NCI-H748 treated with DMSO at 0.1 percent for 48 hours (cell line): ENCODE measurements at regions not wholly inside any gene's neighbourhood (a gene's known extent, or its start where the extent isn't known, plus 50 kb on each side); places are given as distances from the start of the nearest gene placed in this dataset.
"Not testable (repeated sequence)": the region's sequence is repeated elsewhere in the genome, so short reads cannot be mapped to it uniquely, and the experiment has no call there.

Experiments used
- DNase-seq: peaks from one replicate; lab custom pipeline; 2025; lab: John Stamatoyannopoulos, UW

DNA sequence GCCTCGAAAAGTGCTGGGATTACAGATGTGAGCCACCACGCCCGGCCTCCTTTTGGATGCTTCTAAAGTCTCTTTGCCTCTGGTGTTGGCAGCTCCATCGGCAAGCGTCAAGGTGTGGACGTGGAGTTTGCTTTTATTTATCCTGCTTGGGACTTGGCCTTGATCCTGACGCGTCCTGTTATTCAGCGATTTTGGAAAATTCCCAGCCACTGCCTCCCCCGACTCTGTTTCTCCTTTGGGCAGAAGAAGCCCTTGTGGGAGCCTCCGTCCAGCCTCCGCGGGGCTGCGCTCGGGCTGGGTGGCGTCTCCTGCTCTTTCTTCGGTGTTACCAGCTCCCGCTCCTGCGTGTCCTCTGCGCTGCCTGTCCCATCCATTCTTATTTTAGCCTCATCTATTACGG lies 151.7 kb downstream of the TMEM121 start:
- not testable (repeated sequence) for DNase-seq

DNA sequence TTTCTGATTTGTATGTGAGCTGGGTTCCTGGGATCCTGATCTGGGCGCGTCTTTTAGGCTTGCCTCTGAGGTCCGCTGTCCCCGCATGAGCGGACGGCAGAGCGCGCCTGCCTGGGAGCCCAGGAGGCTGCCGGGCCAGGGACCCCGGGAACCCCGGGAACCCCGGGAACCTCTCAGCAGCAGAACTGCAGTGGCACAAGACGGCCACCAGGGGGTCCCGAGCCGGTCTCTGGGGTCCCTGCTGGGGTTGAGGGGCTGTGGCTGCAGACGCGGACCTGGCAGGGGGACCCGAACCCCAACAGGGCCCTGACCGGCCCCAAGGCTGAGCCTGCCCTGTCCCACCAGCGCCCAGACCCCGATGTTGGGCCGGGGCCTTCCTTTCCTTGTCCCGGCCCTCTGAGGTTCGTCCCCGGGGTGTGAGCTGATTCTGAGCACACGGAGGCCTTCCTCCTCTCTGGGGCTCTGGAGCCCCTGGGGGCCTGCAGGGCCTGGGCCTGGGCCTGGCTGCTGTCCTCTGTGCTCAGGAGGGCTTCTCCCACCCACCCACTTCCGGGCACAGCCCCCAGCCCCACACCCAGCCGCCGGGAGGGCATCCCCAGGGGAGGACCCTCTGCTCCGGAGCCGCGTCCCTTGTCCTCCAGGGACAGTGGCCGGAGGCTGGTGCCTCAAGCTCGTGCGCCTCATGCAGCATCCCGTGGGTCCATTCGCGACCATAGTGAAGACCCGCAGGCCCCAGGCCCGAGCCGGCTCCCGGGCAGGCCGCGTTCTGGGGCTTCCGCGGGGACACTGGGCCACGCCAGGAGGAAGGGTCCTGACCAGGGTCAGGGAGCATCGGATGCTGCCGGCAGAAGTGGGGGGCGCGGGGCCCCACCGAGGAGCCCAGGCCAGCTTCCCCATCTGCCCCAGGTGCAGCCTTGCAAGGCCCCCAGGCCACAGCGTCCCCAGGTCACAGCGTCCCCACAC lies 152.9 kb downstream of the TMEM121 start:
- not testable (repeated sequence) for DNase-seq

DNA sequence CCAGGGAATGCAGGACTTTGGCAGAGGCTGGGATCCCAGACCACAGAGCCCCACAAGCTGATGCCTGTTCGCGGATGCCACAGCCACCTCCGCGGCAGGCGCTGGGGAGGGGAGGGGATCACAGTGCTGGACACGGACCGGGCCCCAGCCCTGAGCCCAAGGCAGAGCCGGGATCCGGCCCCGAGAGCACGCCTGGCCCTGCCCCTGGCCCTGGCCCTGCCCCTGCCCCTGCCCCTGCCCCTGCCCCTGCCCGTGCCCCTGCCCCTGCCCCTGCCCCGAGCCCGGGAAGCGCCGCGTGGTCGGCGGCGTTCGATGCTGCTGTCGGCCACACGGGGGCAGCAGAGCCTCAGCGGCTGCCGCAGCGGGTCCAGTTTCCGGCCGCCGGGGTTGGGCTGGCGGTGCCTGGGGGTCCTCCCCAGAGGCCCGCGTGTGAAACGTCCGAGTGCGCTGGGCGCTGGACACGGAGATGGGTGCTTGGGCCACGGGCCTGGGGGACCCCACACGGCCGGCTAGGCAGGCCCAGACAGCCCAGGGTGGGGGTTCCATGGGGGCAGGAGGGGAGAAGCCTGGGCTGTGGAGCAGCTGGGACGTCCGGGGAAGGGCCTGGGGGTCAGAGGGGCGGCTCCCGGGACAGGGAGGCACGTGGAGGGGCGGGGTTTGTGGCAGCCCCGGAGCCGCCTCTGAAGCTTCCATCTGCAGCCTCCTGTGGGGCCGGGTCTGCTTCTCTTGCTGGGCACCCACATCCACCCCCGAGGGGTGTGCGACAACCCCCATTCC lies 153.8 kb downstream of the TMEM121 start:
- not testable (repeated sequence) for DNase-seq

DNA sequence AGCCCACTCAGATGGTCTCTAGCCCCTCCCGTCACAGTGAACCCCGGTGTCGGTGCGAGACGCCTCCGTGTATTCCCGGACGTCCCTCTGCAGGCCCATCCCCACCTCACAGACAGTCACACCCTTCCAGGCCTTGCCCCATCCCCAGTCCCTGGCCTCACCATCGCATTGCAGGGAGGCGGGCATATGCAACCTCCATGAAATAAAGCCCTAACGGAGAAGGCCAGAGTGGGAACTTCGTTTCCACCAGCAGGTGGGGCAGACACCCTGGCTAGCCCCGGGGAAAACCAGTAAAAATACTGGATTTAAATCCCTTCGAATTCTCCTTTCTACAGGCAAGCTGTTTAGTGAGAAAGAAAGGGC lies 154.3 kb downstream of the TMEM121 start:
- DNase-seq = not testable (repeated sequence)

DNA sequence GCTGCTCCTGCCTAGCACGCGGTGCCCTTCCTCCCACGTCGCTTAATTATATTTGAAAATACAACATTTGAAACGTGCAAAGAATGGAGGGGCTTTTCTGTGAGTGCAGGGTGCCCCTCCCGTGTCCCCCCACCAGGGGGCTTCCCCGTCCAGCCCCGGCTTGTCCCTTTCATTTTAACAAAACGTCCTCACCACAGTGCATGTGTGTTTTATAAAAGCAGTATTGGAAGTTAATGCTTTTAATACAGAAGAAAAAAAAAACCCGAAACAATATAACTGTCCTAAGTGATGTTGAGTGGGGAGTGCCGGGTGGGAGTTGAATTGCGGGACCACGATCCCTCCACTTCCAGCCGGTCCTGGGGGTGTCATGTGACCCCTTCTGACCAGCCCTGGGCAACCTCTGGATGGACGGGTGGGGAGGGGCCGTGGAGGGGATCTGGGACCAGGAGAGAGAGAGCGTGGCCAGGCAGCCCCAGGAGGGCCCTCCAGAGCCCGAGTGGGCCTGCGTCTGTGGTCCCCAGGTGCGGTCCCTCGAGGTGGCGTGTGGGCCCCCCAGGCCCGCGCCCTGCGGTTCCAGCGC lies 155.3 kb downstream of the TMEM121 start:
- DNase-seq = not testable (repeated sequence)

DNA sequence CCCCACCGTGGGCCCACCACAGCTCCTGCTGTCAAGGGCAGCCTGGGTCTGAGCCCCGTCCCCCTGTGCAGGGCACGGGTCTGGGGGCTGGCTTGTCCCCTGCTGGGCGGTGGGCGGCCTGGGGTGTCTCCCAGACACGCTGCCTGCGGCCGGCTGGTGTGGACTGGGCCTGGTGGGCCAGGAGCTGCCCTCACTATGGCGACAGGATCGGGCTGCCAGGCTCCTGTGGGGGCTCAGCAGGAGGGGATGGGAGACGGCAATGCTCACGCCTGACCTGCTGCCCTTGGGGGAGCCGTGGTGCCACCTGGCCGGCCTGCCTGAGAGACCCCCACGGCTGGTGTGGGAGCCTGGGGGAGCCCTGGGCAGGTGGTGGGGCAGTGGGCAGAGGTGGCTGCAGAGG lies 156.1 kb downstream of the TMEM121 start:
- DNase-seq = not testable (repeated sequence)

DNA sequence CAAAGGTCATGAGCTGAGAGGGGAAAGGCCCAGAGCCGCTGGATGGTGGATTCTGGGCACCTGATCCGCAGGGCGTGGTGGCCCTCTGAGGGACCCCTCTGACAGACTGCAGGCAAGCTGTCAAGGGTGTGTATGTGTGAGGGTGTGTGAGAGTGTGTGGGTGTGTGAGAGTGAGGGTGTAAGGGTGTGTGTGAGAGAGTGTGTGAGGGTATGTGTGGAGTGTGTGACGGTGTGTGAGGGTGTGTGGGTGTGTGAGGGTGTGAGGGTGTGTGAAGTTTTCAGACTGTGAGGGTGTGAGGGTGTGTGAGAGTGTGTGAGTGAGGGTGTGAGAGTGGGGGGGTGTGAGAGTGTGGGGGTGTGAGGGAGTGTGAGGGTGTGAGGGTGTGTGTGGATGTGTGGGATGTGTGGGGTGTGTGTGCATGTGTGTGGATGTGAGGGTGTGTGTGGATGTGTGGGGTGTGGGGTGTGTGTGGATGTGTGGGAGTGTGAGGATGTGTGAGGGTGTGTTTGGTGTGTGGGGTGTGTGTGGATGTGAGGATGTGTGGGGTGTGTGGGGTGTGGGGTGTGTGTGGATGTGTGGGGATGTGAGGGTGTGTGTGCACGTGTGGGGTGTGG lies 156.7 kb downstream of the TMEM121 start:
- no peak for DNase-seq

DNA sequence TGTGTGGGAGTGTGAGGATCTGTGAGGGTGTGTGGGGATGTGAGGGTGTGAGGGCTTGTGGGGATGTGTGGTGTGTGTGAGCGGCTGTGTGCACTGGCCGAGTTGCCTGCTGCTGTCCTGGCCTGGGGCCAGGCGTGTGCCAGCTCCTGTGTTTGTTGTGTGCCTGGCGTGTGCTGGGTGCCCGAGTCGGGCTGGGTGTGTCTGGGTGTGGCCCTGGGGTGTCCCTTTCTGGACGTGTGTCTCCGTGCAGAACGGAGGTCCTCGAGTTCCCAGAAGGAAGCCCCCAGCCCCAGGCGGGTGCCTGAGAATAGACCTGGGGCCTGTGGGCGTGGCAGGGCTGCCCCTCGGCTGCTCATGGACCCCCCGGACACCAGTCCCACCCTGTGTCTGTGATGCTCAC lies 157.7 kb downstream of the TMEM121 start:
- DNase-seq = not testable (repeated sequence)

DNA sequence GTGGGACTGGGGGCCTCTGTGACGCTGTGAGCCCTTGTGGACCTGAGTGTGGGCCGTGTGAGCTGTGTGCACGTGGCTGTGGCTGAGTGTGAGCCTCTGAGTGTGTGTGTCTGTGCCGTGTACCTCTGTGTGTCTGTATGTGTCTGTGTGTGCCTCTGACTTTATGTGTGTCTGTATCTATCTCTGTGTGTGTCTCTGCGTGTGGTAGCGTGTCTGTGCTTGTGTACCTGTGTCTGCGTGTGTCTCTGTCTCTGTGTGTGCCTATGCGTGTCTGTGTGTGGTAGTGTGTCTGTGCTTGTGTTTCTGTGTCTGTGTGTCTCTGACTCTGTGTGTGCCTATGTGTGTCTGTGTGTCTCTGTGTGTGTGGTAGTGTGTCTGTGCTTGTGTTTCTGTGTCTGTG lies 158.2 kb downstream of the TMEM121 start:
- not testable (repeated sequence) for DNase-seq

DNA sequence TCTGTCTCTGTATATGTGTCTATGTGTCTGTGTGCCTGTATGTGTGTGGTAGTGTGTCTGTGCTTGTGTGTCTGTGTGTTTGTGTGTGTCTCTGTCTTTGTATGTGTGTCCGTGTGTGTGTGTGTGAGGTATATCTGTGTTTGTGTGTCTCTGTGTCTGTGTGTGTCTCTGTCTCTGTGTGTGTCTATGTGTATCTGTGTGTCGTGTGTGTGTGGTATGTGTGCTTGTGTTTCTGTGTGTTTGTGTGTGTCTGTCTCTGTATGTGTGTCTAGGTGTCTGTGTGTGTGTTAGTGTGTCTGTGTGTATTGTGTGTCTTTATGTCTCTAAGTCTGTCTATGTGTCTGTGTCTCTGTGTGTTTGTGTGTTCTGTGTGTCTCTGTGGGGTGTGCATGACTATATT lies 158.6 kb downstream of the TMEM121 start:
- no peak for DNase-seq

DNA sequence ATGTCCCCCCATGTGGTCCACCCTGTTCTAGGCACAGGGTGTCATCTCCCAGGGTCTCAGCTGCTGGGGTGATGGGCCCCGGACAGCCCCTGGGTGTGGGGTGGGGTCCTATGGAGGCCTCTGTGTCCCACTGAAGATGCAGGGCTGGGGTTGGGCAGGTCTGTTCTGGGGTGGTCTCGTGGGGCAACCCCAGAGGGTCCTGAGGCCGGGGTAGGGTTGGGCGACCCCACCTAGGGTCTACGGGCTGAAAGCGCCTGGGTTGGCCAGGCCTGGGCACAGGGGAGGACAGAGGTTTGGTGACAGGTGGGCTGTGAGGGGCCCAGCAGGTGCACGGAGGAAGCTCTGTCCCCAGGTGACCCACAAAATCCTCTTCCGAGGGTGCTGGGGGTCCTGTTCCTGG lies 159.2 kb downstream of the TMEM121 start:
- DNase-seq = not testable (repeated sequence)

DNA sequence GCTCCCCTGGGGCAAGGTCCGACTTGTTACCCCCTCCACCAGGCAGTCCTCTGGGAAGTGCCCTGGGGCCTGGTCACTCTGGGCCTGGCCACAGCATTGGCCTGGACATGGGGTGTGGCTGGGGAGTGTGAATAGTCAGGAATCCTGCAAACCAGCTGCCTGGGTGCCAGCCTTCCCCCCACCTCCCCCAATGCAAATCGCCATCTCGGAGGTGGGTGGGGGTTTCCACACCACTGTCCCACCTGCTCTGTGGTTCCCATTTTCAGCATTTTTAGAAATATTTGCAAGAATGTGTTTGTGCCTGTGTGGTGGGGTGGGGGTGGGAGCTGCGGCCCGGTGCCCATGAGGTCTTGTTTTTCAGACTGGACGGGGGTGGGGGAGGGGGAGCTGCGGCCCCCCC lies 159.7 kb downstream of the TMEM121 start:
- DNase-seq = not testable (repeated sequence)

DNA sequence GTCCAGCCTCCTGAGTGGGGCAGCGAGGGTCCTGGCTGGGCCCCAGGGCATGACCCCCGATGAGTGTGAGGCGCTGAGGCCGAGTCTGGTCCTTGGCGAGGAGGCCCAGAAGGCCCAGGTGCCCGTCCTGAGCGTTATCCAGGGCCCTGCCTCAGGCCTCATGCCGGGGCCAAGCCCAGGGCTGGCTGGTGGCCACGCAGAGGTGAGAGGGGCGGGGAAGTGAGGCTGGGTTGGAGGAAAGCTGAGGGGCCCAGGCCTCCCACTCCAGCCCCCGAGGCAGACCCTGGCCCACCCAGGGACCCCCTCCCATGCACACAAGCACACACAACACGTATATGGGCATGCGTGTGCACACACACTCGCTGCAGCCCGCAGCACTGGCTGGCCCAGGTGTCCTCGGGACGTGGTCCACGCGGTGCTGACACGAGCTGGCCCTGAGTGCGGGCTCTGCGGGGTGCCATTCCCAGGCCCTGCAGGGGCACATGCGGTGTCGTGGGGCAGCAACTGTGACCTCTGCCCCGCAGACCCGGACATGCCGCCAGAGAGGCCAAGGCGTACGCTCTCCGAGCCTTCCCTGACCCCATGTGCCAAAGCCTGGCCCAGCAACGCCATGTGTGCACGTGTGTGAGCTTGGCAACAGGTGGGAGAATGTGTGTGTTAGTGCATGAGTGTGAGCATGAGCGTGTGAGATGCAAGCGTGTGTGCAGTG lies 160.2 kb downstream of the TMEM121 start:
- not testable (repeated sequence) for DNase-seq

DNA sequence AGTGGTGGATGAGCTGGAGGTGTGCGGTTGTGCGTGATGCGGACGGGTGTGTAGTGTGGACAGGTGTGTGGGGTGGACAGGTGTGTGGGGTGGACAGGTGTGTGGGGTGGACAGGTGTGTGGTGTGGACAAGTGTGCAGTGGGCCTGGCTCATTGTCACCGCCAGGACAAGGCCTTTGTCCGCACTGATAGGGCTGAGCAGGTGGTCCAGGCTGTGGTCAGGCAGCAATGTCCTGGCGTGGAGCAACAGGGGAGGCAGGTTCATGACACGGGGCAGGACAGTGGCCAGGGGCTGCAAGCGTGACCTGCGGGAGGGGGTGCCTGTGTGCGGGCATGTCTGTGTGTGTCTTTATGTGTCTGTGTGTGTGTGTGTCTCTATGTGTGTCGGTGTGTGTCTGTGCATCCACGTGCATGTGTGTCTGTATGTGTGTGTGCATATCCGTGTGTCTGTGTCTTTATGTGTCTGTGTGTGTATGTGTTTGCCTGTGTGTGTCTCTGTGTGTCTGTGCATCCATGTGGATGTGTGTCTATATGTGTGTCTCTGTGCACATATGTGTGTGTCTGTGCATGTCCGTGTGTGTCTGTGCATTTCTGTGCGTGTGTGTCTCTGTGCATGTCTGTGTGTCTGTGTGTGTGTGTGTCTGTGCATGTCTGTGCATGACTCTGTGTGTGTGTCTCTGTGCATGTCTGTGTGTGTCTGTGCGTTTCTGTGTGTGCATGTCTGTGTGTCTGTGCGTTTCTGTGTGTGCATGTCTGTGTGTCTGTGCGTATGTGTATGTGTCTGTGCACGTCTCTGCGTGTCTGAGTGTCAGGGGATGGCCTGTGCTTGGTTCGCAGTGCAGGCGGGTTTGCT lies 161.0 kb downstream of the TMEM121 start:
- DNase-seq = not testable (repeated sequence)

DNA sequence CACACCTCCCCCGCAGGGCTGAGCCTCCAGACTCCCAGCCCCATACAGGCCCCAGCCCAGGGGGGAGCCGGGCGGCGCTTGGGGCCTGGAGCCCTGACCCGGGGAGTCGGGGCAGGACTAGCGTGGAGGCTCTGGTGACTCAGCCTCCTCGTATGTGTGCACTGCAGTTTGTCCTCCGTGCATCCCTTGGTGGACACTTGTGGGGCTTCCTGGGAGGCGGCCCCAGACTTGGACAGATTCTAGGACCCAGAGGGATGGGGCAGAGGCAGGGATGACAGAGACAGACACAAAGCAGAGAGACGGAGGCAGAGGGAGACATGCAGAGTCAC lies 161.6 kb downstream of the TMEM121 start:
- DNase-seq = not testable (repeated sequence)

DNA sequence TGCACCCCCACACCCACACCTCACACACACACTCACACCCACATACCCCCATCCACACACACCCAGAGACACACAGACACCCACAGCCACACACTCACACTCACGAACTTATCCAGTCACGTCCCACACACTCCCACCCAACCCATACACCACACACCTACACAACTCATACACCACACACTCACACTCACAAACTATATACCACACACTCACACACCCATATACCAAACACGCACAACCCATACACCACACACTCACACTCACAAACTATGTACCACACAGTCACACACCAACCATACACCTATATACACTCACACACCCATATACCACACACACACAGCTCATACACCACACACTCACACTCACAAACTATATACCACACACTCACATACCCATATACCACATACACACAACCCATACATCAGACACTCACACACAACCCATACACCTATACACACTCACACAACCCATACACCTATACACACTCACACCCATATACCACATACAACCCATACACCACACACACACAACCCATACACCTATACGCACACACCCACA lies 162.4 kb downstream of the TMEM121 start:
- DNase-seq = not testable (repeated sequence)

DNA sequence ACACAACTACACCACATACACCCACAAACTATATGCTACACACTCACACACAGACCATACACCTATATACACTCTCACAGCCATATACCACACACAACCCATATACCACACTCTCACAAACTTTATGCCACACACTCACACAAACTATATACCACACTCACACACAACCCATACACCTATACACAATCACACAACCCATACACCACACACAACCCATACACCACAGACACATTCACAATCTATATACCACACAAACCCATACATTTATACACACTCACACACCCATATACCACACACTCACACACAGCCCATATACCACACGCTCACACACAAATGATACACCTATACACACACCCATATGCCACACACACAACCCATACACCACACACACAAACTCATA lies 163.3 kb downstream of the TMEM121 start:
- DNase-seq = no peak

DNA sequence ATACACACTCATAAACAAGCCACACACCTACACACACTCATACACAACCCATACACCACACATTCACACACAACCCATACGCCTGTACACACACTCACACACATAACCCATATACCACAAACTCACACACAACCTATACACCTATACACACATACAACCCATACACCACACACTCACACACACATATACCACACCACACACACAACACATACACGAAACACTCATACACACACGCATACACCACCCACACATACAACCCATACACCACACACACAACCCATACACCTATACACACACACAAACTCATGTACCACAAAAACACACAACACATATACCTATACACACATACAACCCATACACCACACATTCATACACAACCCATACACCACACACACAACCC lies 164.3 kb downstream of the TMEM121 start:
- DNase-seq = no peak

DNA sequence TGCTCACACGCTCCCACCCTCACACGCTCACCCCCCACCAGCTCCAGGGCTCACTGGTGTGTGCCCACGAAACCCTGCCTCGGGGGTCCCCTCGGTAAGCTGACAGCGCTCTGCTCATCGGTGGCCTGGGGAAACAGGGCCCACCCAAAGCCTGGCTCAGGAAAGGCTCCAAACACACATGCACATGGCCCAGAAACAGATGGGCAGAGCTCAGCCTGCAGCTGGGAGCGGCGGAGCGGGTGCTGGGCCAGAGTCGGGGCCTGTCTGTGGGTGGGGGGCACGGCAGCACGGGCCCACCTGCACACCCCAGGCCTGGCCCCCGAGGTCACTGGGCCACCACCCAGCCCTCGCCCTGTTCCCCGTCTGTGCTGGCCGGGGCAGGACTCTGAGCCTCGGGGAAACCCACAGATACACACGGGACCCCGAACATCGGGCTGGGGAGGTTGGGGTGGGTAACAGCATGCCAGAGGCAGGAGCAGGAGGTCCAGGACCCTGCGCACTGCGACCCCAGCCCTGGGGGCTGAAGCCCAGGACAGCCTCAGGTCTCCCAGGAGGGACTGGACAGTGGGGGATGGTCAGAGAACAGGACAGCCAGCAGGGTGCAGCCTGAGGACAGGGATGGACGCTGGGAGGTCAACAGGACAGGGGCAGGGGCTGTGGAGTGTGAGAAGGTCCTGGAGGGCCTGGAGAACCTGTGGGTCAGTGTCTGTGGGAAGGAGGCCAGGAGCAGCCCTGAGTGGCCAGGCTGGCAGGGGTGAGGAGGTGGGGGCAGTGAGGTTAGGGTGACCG lies 165.1 kb downstream of the TMEM121 start:
- not testable (repeated sequence) for DNase-seq
